Spleen (tissue), 11 donors: ENCODE measurements at regions not wholly inside any gene's neighbourhood (a gene's known extent, or its start where the extent isn't known, plus 50 kb on each side); places are given as distances from the start of the nearest gene placed in this dataset.

Experiments used
- DNase-seq: peaks from one replicate; pipeline ENCODE4 v3.0.0-alpha.2; 2020
- H3K27ac ChIP-seq, 8 donors: fragments of 200-600 bp; sonication (generic) in 7 of 8; 1 replicate in 4 of 8; 2 replicates in 4 of 8; pipeline versions ENCODE4 v1.5.0 to v1.8.0; 2016 to 2021; ENCODE audit warnings: inconsistent platforms in 4 of 8, mild to moderate bottlenecking in 4 of 8, moderate library complexity in 1 of 8
- H3K27me3 ChIP-seq, 7 donors: fragments of 200-600 bp; sonication (generic) in 6 of 7; replicated peaks in 1 of 7; 1 replicate in 4 of 7; 2 replicates in 3 of 7; pipeline versions ENCODE4 v1.5.0 to v1.8.0; 2016 to 2021; ENCODE audit warnings: inconsistent platforms in 3 of 7, mild to moderate bottlenecking in 1 of 7
- H3K36me3 ChIP-seq, 6 donors: fragments of 200-600 bp; sonication (generic) in 5 of 6; 1 replicate in 4 of 6; 2 replicates in 2 of 6; pipeline versions ENCODE4 v1.5.0 to v1.8.0; 2016 to 2021; ENCODE audit warnings: inconsistent platforms in 2 of 6
- H3K4me1 ChIP-seq, 6 donors: fragments of 200-600 bp; sonication (generic) in 5 of 6; 1 replicate in 3 of 6; 2 replicates in 3 of 6; pipeline versions ENCODE4 v1.5.0 to v1.8.0; 2016 to 2021; ENCODE audit warnings: inconsistent platforms in 3 of 6
- H3K4me3 ChIP-seq, 8 donors: fragments of 200-600 bp; sonication (generic) in 7 of 8; 1 replicate in 4 of 8; 2 replicates in 4 of 8; pipeline versions ENCODE4 v1.5.0 to v1.8.0; 2016 to 2021; ENCODE audit warnings: inconsistent platforms in 4 of 8, mild to moderate bottlenecking in 4 of 8, moderate library complexity in 2 of 8
- H3K9me3 ChIP-seq, 8 donors: fragments of 200-600 bp; sonication (generic) in 7 of 8; 1 replicate in 4 of 8; 2 replicates in 4 of 8; pipeline versions ENCODE4 v1.5.0 to v1.8.0; 2016 to 2021; ENCODE audit warnings: inconsistent platforms in 4 of 8
- CTCF ChIP-seq, 11 experiments: fragments of 200-600 bp in 7 of 11; fragments of 450-650 bp in 4 of 11; sonication (generic) in 4 of 11; IDR thresholded peaks in 8 of 11; conservative IDR thresholded peaks in 3 of 11; 1 replicate in 7 of 11; 2 replicates in 4 of 11; pipeline versions ENCODE4 v1.4.0 to v1.8.0; 2016 to 2021; ENCODE audit warnings: antibody characterized with exemption in 11 of 11, inconsistent platforms in 4 of 11, mild to moderate bottlenecking in 1 of 11
- POLR2A ChIP-seq, 3 donors: fragments of 450-650 bp; IDR thresholded peaks; one replicate each; pipeline ENCODE4 v1.5.1; 2017; ENCODE audit warnings: antibody characterized with exemption in 3 of 3, mild to moderate bottlenecking in 1 of 3
- POLR2AphosphoS5 ChIP-seq, 3 donors: sonication (generic); formaldehyde crosslinking; IDR thresholded peaks; one replicate each; pipeline ENCODE4 v1.5.1; 2017; ENCODE audit warnings: antibody characterized with exemption in 3 of 3
- WGBS, 5 donors: extraction: QIAGEN DNeasy Blood & Tissue Kit in 3 of 5; methylation state at CpG; one replicate each; pipeline versions ENCODE4 v1.1.5 to v1.1.7; 2013 to 2018; 5-methylcytosine and 5-hydroxymethylcytosine counted together
- intact Hi-C: fragments of 100-400 bp; cut with DNase I; formaldehyde crosslinking; loops from one replicate; pipeline ENCODE4 v1.15.0; 2023; ENCODE audit warnings: low total_unique reads
- donor health status: healthy with polysubstance abuse.
- donor health status: DM: no; HTN: no; CAD: no; lungs with moderate emphysema.
- donor health status: DM: no; HTN: no; CAD: no.
- donor health status: Bipolar disorder and iron deficiency.
- donor health status: healthy.
- donor health status: DM: no; HTN: no; CAD: no.
- donor health status: DM: yes; HTN: yes; CAD: no.

- WGBS, 5 donors = 47 to 82% (median 79%) methylated on average over 1 of the region's 1 CpG
- peaks cover 0 to 4% (median 0%) of the 10 kb centered on the region in 7 donors for H3K27me3 ChIP-seq
Measured at GRCh38 chr10:29788113-29788512, 153.3 kb upstream of the SVIL start.

GRCh38 chr10:29785701-29786100, 150.9 kb upstream of the SVIL start:
- WGBS, 5 donors = 67 to 84% (median 81%) methylated on average over 2 of the region's 2 CpGs
- intact Hi-C loops = no loop called here
- Histone ChIP-seq H3K27ac (no peak overlapping the region), H3K36me3 (no peaks in the 10 kb centered on the region), H3K9me3 (peaks cover 0 to 11% (median 5%) of the 10 kb centered on the region in 8 donors), H3K4me1 (no peaks in the 10 kb centered on the region), H3K27me3 (peaks cover 0 to 19% (median 0%) of the 10 kb centered on the region in 7 donors), H3K4me3 (no peak overlapping the region)
- no peak for DNase-seq
- no peak for TF ChIP-seq POLR2AphosphoS5 (IDR thresholded peaks at IDR 0.05)
- TF ChIP-seq CTCF (IDR thresholded peaks at IDR 0.05 in 8 of 11, conservative IDR thresholded peaks at IDR 0.05 in 3 of 11) = no peak
- no peak for TF ChIP-seq POLR2A (IDR thresholded peaks at IDR 0.05)

More at GRCh38 chr10:29788113-29788512, 153.3 kb upstream of the SVIL start:
- Histone ChIP-seq H3K4me3 (no peak overlapping the region), H3K36me3 (no peaks in the 10 kb centered on the region), H3K27ac (no peak overlapping the region), H3K9me3 (peaks cover 0 to 11% (median 5%) of the 10 kb centered on the region in 8 donors), H3K4me1 (no peaks in the 10 kb centered on the region)
- no peak for DNase-seq
- intact Hi-C loops = no loop called here
- TF ChIP-seq POLR2AphosphoS5 (IDR thresholded peaks at IDR 0.05) (no peak), POLR2A (IDR thresholded peaks at IDR 0.05) (no peak), CTCF (IDR thresholded peaks at IDR 0.05 in 8 of 11, conservative IDR thresholded peaks at IDR 0.05 in 3 of 11) (no peak)

GRCh38 chr10:29784175-29784773, 149.5 kb upstream of the SVIL start:
- intact Hi-C loops = no loop called here
- WGBS, 5 donors = 53 to 86% (median 63%) methylated on average over 7 of the region's 7 CpGs
- Histone ChIP-seq H3K36me3 (no peaks in the 10 kb centered on the region), H3K27me3 (peaks cover 0 to 22% (median 0%) of the 10 kb centered on the region in 7 donors), H3K4me3 (no peak overlapping the region), H3K4me1 (no peaks in the 10 kb centered on the region), H3K9me3 (peaks cover 0 to 11% (median 5%) of the 10 kb centered on the region in 8 donors), H3K27ac (no peak overlapping the region)
- DNase-seq = no peak
- no peak for TF ChIP-seq CTCF (IDR thresholded peaks at IDR 0.05 in 8 of 11, conservative IDR thresholded peaks at IDR 0.05 in 3 of 11)
- TF ChIP-seq POLR2AphosphoS5 (IDR thresholded peaks at IDR 0.05) = no peak

- 42 to 54% (median 51%) methylated on average over 3 of the region's 3 CpGs for WGBS, 5 donors
- peaks cover 0 to 9% (median 4%) of the 10 kb centered on the region in 8 donors for H3K9me3 ChIP-seq
- H3K4me3 ChIP-seq = no peak overlapping the region
- H3K36me3 ChIP-seq = no peaks in the 10 kb centered on the region
- H3K4me1 ChIP-seq = no peaks in the 10 kb centered on the region
- H3K27ac ChIP-seq = no peak overlapping the region
- DNase-seq = no peak
- no peak for TF ChIP-seq POLR2A (IDR thresholded peaks at IDR 0.05)
- TF ChIP-seq CTCF (IDR thresholded peaks at IDR 0.05 in 8 of 11, conservative IDR thresholded peaks at IDR 0.05 in 3 of 11) = no peak
- TF ChIP-seq POLR2AphosphoS5 (IDR thresholded peaks at IDR 0.05) = no peak
- H3K27me3 ChIP-seq = peaks cover 0 to 26% (median 0%) of the 10 kb centered on the region in 7 donors
- intact Hi-C loops = no loop called here
Measured at GRCh38 chr10:29783201-29783947, 148.6 kb upstream of the SVIL start.
